ENCODE measurements at regions not wholly inside any gene's neighbourhood (a gene's known extent, or its start where the extent isn't known, plus 50 kb on each side); places are given as distances from the start of the nearest gene placed in this dataset.

- H3K4me3 ChIP-seq (ENCODE audit: severe bottlenecking) = no peak overlapping the region
- H3K9me3 ChIP-seq (ENCODE audit: severe bottlenecking) = peaks cover 2% of the 10 kb centered on the region
- DNase-seq (ENCODE audit: low spot score) (no peak), ATAC-seq (ENCODE audit: low read depth) (no peak)
- no peaks in the 10 kb centered on the region for H3K36me3 ChIP-seq (ENCODE audit: low read depth)
- no peaks in the 10 kb centered on the region for H3K27me3 ChIP-seq (ENCODE audit: insufficient read depth, poor library complexity, severe bottlenecking)
- H3K4me1 ChIP-seq (ENCODE audit: insufficient read depth, poor library complexity, severe bottlenecking) = no peaks in the 10 kb centered on the region
- TF ChIP-seq CTCF (IDR thresholded peaks at IDR 0.05; ENCODE audit: poor library complexity, severe bottlenecking) = no peak
- H3K27ac ChIP-seq (ENCODE audit: poor library complexity, severe bottlenecking) = no peak overlapping the region
These were observed 89.7 kb upstream of the FZD8 start for GRCh38 chr10:35731828-35732227.

- Histone ChIP-seq H3K36me3 (ENCODE audit: low read depth) (no peaks in the 10 kb centered on the region), H3K9me3 (ENCODE audit: severe bottlenecking) (no peaks in the 10 kb centered on the region), H3K27me3 (ENCODE audit: insufficient read depth, poor library complexity, severe bottlenecking) (no peaks in the 10 kb centered on the region), H3K4me1 (ENCODE audit: insufficient read depth, poor library complexity, severe bottlenecking) (no peaks in the 10 kb centered on the region), H3K27ac (ENCODE audit: poor library complexity, severe bottlenecking) (no peak overlapping the region), H3K4me3 (ENCODE audit: severe bottlenecking) (no peak overlapping the region)
- ATAC-seq (ENCODE audit: low read depth) (no peak), DNase-seq (ENCODE audit: low spot score) (no peak)
- TF ChIP-seq CTCF (IDR thresholded peaks at IDR 0.05; ENCODE audit: poor library complexity, severe bottlenecking) = no peak
These were observed 86.2 kb upstream of the FZD8 start for GRCh38 chr10:35728341-35728740.

GRCh38 chr10:35726846-35727245 is 84.8 kb upstream of the FZD8 start:
- no peak for TF ChIP-seq CTCF (IDR thresholded peaks at IDR 0.05; ENCODE audit: poor library complexity, severe bottlenecking)

GRCh38 chr10:35723992-35724391 is 81.9 kb upstream of the FZD8 start:
- H3K27ac ChIP-seq (ENCODE audit: poor library complexity, severe bottlenecking) = no peak overlapping the region
- ATAC-seq (ENCODE audit: low read depth) = no peak
- H3K27me3 ChIP-seq (ENCODE audit: insufficient read depth, poor library complexity, severe bottlenecking) = no peaks in the 10 kb centered on the region
- H3K36me3 ChIP-seq (ENCODE audit: low read depth) = no peaks in the 10 kb centered on the region
- no peaks in the 10 kb centered on the region for H3K9me3 ChIP-seq (ENCODE audit: severe bottlenecking)
- no peak for DNase-seq (ENCODE audit: low spot score)
- TF ChIP-seq CTCF (IDR thresholded peaks at IDR 0.05; ENCODE audit: poor library complexity, severe bottlenecking) = no peak
- no peaks in the 10 kb centered on the region for H3K4me1 ChIP-seq (ENCODE audit: insufficient read depth, poor library complexity, severe bottlenecking)
- no peak overlapping the region for H3K4me3 ChIP-seq (ENCODE audit: severe bottlenecking)

More at GRCh38 chr10:35726846-35727245, 84.8 kb upstream of the FZD8 start:
- H3K27ac ChIP-seq (ENCODE audit: poor library complexity, severe bottlenecking) = no peak overlapping the region
- H3K4me1 ChIP-seq (ENCODE audit: insufficient read depth, poor library complexity, severe bottlenecking) = no peaks in the 10 kb centered on the region
- H3K9me3 ChIP-seq (ENCODE audit: severe bottlenecking) = no peaks in the 10 kb centered on the region
- ATAC-seq (ENCODE audit: low read depth) (no peak), DNase-seq (ENCODE audit: low spot score) (no peak)
- no peak overlapping the region for H3K4me3 ChIP-seq (ENCODE audit: severe bottlenecking)
- no peaks in the 10 kb centered on the region for H3K27me3 ChIP-seq (ENCODE audit: insufficient read depth, poor library complexity, severe bottlenecking)
- no peaks in the 10 kb centered on the region for H3K36me3 ChIP-seq (ENCODE audit: low read depth)

GRCh38 chr10:35723059-35723458 is 81.0 kb upstream of the FZD8 start:
- no peak for ATAC-seq (ENCODE audit: low read depth)
- Histone ChIP-seq H3K4me1 (ENCODE audit: insufficient read depth, poor library complexity, severe bottlenecking) (no peaks in the 10 kb centered on the region), H3K4me3 (ENCODE audit: severe bottlenecking) (no peak overlapping the region), H3K27ac (ENCODE audit: poor library complexity, severe bottlenecking) (no peak overlapping the region), H3K9me3 (ENCODE audit: severe bottlenecking) (no peaks in the 10 kb centered on the region), H3K36me3 (ENCODE audit: low read depth) (no peaks in the 10 kb centered on the region), H3K27me3 (ENCODE audit: insufficient read depth, poor library complexity, severe bottlenecking) (no peaks in the 10 kb centered on the region)
- DNase-seq (ENCODE audit: low spot score) = no peak
- TF ChIP-seq CTCF (IDR thresholded peaks at IDR 0.05; ENCODE audit: poor library complexity, severe bottlenecking) = no peak
